Kidney glomerular epithelial cell (primary cell): ENCODE measurements at regions not wholly inside any gene's neighbourhood (a gene's known extent, or its start where the extent isn't known, plus 50 kb on each side); places are given as distances from the start of the nearest gene placed in this dataset.

Experiments used
- DNase-seq: peaks from one replicate; lab custom pipeline; 2025; lab: John Stamatoyannopoulos, UW

GRCh38 chr6:104614394-104614793 lies 245.3 kb downstream of the HACE1 start:
- DNase-seq = no peak

GRCh38 chr6:104613416-104614001 lies 246.2 kb downstream of the HACE1 start:
- DNase-seq = peak; percentile 67

- no peak for DNase-seq
Observed at GRCh38 chr6:104612541-104612940, 247.2 kb downstream of the HACE1 start.

- no peak for DNase-seq
Observed at GRCh38 chr6:104608101-104608500, 251.6 kb downstream of the HACE1 start.

- DNase-seq = peak; percentile 15
Observed at GRCh38 chr6:104607501-104607900, 252.2 kb downstream of the HACE1 start.

GRCh38 chr6:104606361-104606760 lies 253.4 kb downstream of the HACE1 start:
- no peak for DNase-seq

GRCh38 chr6:104604685-104605084 lies 255.0 kb downstream of the HACE1 start:
- no peak for DNase-seq

- no peak for DNase-seq
Observed at GRCh38 chr6:104603108-104603745, 256.5 kb downstream of the HACE1 start.

- no peak for DNase-seq
Observed at GRCh38 chr6:104601721-104602120, 258.0 kb downstream of the HACE1 start.

- no peak for DNase-seq
Observed at GRCh38 chr6:104601131-104601651, 258.5 kb downstream of the HACE1 start.

GRCh38 chr6:104600639-104600931 lies 259.1 kb downstream of the HACE1 start:
- no peak for DNase-seq

- DNase-seq = no peak
Observed at GRCh38 chr6:104599821-104600638, 259.7 kb downstream of the HACE1 start.

GRCh38 chr6:104597541-104598050 lies 262.1 kb downstream of the HACE1 start:
- no peak for DNase-seq

GRCh38 chr6:104596091-104596490 lies 263.6 kb downstream of the HACE1 start:
- DNase-seq = no peak

- no peak for DNase-seq
Observed at GRCh38 chr6:104595311-104595820, 264.4 kb downstream of the HACE1 start.

GRCh38 chr6:104591573-104592334 lies 268.0 kb downstream of the HACE1 start:
- DNase-seq = no peak

GRCh38 chr6:104589940-104590339 lies 269.8 kb downstream of the HACE1 start:
- DNase-seq = no peak

GRCh38 chr6:104585646-104586045 lies 274.1 kb downstream of the HACE1 start:
- DNase-seq = no peak

GRCh38 chr6:104580452-104580851 lies 279.3 kb downstream of the HACE1 start:
- DNase-seq = no peak

GRCh38 chr6:104579310-104579863 lies 280.3 kb downstream of the HACE1 start:
- DNase-seq = no peak

- no peak for DNase-seq
Observed at GRCh38 chr6:104575536-104575935, 284.2 kb downstream of the HACE1 start.
